NT2/D1 (cell line): ENCODE measurements at regions not wholly inside any gene's neighbourhood (a gene's known extent, or its start where the extent isn't known, plus 50 kb on each side); places are given as distances from the start of the nearest gene placed in this dataset.

ENCODE experiments used
- YY1 ChIP-seq: IDR thresholded peaks from 2 replicates; pipeline ENCODE4 v1.6.1; 2011; ENCODE audit not compliant: insufficient read length, insufficient read depth
- ZNF274 ChIP-seq: IDR thresholded peaks from 2 replicates; pipeline ENCODE4 v1.6.1; 2011; ENCODE audit warnings: mild to moderate bottlenecking, low read depth, low read length

GRCh38 chr12:75702477-75703093 is 191.2 kb upstream of the KRR1 start:
- TF ChIP-seq ZNF274, result no peak
- TF ChIP-seq YY1, result no peak
